HEK293T (cell line): ENCODE measurements at regions not wholly inside any gene's neighbourhood (a gene's known extent, or its start where the extent isn't known, plus 50 kb on each side); places are given as distances from the start of the nearest gene placed in this dataset.

Source experiments
- CTCF ChIA-PET: fragments of 350-600 bp; formaldehyde crosslinking; extraction: SDS; loops from one replicate; lab custom pipeline; 2021; ENCODE audit warnings: antibody characterized with exemption, inconsistent platforms; lab: Yijun Ruan, JAX
- POLR2A ChIA-PET: fragments of 350-600 bp; formaldehyde crosslinking; extraction: SDS; loops from one replicate; lab custom pipeline; 2020; ENCODE audit warnings: antibody characterized with exemption, inconsistent platforms; lab: Yijun Ruan, JAX
- DNase-seq: peaks from one replicate; pipeline ENCODE4 v3.0.0; 2012; ENCODE audit warnings: mixed read lengths; ENCODE audit errors: extremely low spot score
- ARNT ChIP-seq: fragments of 450-650 bp; IDR thresholded peaks from 2 replicates; pipeline ENCODE4 v1.6.1; 2017; ENCODE audit warnings: mild to moderate bottlenecking
- BHLHE40 ChIP-seq: fragments of 450-650 bp; IDR thresholded peaks from 2 replicates; pipeline ENCODE4 v1.6.1; 2016; ENCODE audit warnings: mild to moderate bottlenecking, moderate library complexity, borderline replicate concordance
- CTBP1 ChIP-seq: fragments of 450-650 bp; IDR thresholded peaks from 2 replicates; pipeline ENCODE4 v1.6.1; 2016; ENCODE audit warnings: borderline replicate concordance
- ELF4 ChIP-seq: fragments of 450-650 bp; IDR thresholded peaks from 2 replicates; pipeline ENCODE4 v1.6.1; 2017; ENCODE audit warnings: antibody characterized with exemption
- FOXA1 ChIP-seq: fragments of 450-650 bp; IDR thresholded peaks from 2 replicates; pipeline ENCODE4 v1.6.1; 2016; ENCODE audit warnings: mild to moderate bottlenecking
- FOXK2 ChIP-seq: fragments of 450-650 bp; IDR thresholded peaks from 2 replicates; pipeline ENCODE4 v1.6.1; 2016; ENCODE audit warnings: mild to moderate bottlenecking
- FOXM1 ChIP-seq: fragments of 450-650 bp; IDR thresholded peaks from 2 replicates; pipeline ENCODE4 v1.6.1; 2017; ENCODE audit warnings: mild to moderate bottlenecking, borderline replicate concordance
- HDGF ChIP-seq: fragments of 450-650 bp; IDR thresholded peaks from 2 replicates; pipeline ENCODE4 v1.6.1; 2017; ENCODE audit warnings: antibody characterized with exemption, borderline replicate concordance
- L3MBTL2 ChIP-seq: fragments of 450-650 bp; conservative IDR thresholded peaks from 2 replicates; pipeline ENCODE4 v1.6.1; 2016; ENCODE audit warnings: mild to moderate bottlenecking
- LEF1 ChIP-seq: fragments of 450-650 bp; IDR thresholded peaks from 2 replicates; pipeline ENCODE4 v1.6.1; 2017; ENCODE audit warnings: mild to moderate bottlenecking, borderline replicate concordance
- NFRKB ChIP-seq: fragments of 450-650 bp; IDR thresholded peaks from 2 replicates; pipeline ENCODE4 v1.6.1; 2016; ENCODE audit warnings: mild to moderate bottlenecking, moderate library complexity
- PKNOX1 ChIP-seq: fragments of 450-650 bp; IDR thresholded peaks from 2 replicates; pipeline ENCODE4 v1.6.1; 2016
- SP1 ChIP-seq: fragments of 450-650 bp; IDR thresholded peaks from 2 replicates; pipeline ENCODE4 v1.6.1; 2017
- SUZ12 ChIP-seq: fragments of 450-650 bp; IDR thresholded peaks from 2 replicates; pipeline ENCODE4 v1.6.1; 2016; ENCODE audit warnings: mild to moderate bottlenecking
- TARDBP ChIP-seq: fragments of 450-650 bp; IDR thresholded peaks from 2 replicates; pipeline ENCODE4 v1.6.1; 2016
- ZNF384 ChIP-seq: fragments of 450-650 bp; IDR thresholded peaks from 2 replicates; pipeline ENCODE4 v1.6.1; 2016

DNA sequence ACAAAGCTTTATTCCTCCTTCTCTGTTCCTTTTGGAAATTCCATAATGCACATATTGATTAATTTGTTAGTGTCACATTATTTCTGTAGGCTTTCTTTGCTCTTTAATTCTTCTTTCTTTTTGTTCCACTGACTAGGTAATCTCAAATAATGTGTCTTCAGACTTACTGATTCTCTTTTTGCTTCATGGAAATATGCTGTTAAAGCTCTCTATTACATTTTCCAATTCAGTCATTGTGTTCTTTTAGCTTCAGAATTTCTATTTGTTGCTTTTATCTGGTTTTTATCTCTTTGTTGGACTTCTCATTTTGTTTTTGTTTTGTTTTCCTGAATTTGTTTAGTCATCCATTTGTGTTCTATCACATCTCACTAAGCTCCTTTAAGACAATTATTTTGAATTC, 147.0 kb upstream of the EOMES start:
- TF ChIP-seq FOXK2 (no peak), LEF1 (no peak), ARNT (no peak), TARDBP (no peak), SUZ12 (no peak), CTBP1 (no peak), FOXA1 (no peak), L3MBTL2 (no peak), HDGF (no peak)
- DNase-seq = no peak
- CTCF ChIA-PET = no interaction called here
- POLR2A ChIA-PET = no interaction called here

- CTCF ChIA-PET = no interaction called here
- TF ChIP-seq FOXK2 (no peak), SP1 (no peak), FOXM1 (no peak), NFRKB (no peak), L3MBTL2 (no peak; the same call in 1 of the 2 replicates), LEF1 (no peak), ARNT (no peak), ZNF384 (no peak), BHLHE40 (no peak), CTBP1 (no peak), HDGF (no peak), SUZ12 (no peak), FOXA1 (no peak), TARDBP (no peak), PKNOX1 (no peak)
- POLR2A ChIA-PET = no interaction called here
- DNase-seq = no peak
Observed at GRCh38 chr3:27877061-27878013, 155.2 kb upstream of the EOMES start.

- TF ChIP-seq CTBP1 = no peak
- TF ChIP-seq HDGF = no peak
- no peak for TF ChIP-seq SP1
- TF ChIP-seq L3MBTL2 = no peak
- no peak for TF ChIP-seq ELF4
- TF ChIP-seq ZNF384 = no peak
- no peak for TF ChIP-seq SUZ12
- TF ChIP-seq ARNT = no peak
- TF ChIP-seq LEF1 = no peak
- no peak for TF ChIP-seq NFRKB
- no peak for TF ChIP-seq TARDBP
- no peak for TF ChIP-seq BHLHE40
- TF ChIP-seq FOXK2 = no peak
- no peak for TF ChIP-seq FOXA1
- POLR2A ChIA-PET = no interaction called here
- DNase-seq = no peak
Observed at GRCh38 chr3:27878014-27878383, 155.9 kb upstream of the EOMES start.

DNA sequence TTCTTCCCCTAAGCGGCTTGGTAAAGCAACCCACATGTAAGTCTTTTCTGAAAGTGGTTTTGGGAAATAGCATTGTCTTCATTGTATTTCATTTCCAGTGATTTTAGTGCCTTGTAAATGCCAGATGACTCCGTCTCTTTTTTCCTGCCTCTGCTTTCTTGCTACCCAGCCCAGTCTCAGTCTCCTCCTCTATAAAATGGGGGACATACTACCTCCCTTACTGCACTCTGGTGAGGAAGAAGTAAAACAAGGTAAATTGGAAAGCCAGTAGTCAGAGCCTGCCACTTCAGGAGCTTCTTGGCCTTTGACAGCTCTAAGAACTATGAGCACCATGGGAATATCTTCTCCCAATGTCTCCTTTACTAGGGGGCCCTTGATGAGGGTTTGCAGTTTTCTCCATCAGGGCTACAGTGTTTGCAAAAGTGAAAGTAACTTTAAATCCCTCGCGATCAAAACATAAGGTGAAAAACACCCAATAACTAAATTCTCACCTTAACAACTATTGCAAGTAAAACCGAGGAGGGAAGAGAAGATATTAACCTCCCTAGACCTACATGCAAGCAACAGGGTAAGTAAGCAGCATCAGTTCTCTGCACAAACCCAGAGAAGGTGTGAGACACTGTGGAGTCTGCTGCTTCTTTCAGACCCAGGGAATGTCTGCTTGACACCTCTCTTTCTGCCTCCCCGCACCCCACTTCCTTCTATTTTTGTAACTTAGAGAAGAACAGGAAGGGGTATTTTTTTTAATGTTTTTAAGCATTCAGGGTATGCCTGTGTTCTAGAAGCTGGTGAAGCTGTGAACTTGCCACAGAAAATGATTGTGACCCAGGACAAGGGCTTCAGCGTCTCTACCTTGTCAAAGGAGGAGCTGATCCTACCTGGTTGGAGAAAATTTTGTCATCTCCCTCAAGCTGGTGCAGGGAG, 159.1 kb upstream of the EOMES start:
- DNase-seq = no peak
- ChIA-PET CTCF (no interaction called here), POLR2A (no interaction called here)
- TF ChIP-seq HDGF = no peak
- no peak for TF ChIP-seq FOXK2
- TF ChIP-seq PKNOX1 = no peak
- TF ChIP-seq BHLHE40 = no peak
- no peak for TF ChIP-seq LEF1
- TF ChIP-seq TARDBP = no peak
- TF ChIP-seq ARNT = no peak
- TF ChIP-seq FOXA1 = no peak
- no peak for TF ChIP-seq L3MBTL2
- no peak for TF ChIP-seq SP1

More at GRCh38 chr3:27878014-27878383, 155.9 kb upstream of the EOMES start:
- CTCF ChIA-PET = no interaction called here

GRCh38 chr3:27883266-27883665, 161.1 kb upstream of the EOMES start:
- TF ChIP-seq L3MBTL2 = no peak
- no peak for TF ChIP-seq HDGF
- TF ChIP-seq FOXK2 = no peak
- TF ChIP-seq LEF1 = no peak
- TF ChIP-seq NFRKB = no peak
- no peak for TF ChIP-seq SP1
- TF ChIP-seq FOXA1 = no peak
- no peak for TF ChIP-seq ELF4
- CTCF ChIA-PET = no interaction called here
- POLR2A ChIA-PET = no interaction called here
- DNase-seq = no peak

- no peak for DNase-seq
- ChIA-PET CTCF (no interaction called here), POLR2A (interaction anchor here (0.7 kb wide), 1 partner anchor 11 kb away, joined by 3 read pairs; no protein-coding TSS in a partner anchor)
- TF ChIP-seq SUZ12 (no peak), LEF1 (no peak), BHLHE40 (no peak), NFRKB (no peak), PKNOX1 (no peak), ZNF384 (no peak), FOXA1 (no peak), SP1 (no peak), FOXM1 (no peak), TARDBP (no peak), HDGF (no peak), L3MBTL2 (no peak), FOXK2 (no peak), ELF4 (no peak), ARNT (no peak)
Observed at GRCh38 chr3:27885641-27886040, 163.5 kb upstream of the EOMES start.
